WTC11 (cell line): ENCODE measurements at regions not wholly inside any gene's neighbourhood (a gene's known extent, or its start where the extent isn't known, plus 50 kb on each side); places are given as distances from the start of the nearest gene placed in this dataset.

ENCODE experiments used
- ATAC-seq: fragments of 200-7000 bp; cut with Tn5 transposase; 2 replicates; pipeline ENCODE4 v1.10.0; 2021; ENCODE audit warnings: mild to moderate bottlenecking, moderate library complexity
- CTCF ChIA-PET: fragments of 300-600 bp; sonication (Branson Sonifier 250); formaldehyde crosslinking; loops from one replicate; lab custom pipeline; 2021; ENCODE audit warnings: antibody characterized with exemption; lab: Charles Lee
- POLR2A ChIA-PET: fragments of 350-600 bp; sonication (Branson Sonifier 250); formaldehyde crosslinking; loops from one replicate; lab custom pipeline; 2021; ENCODE audit warnings: antibody characterized with exemption; lab: Charles Lee
- DNase-seq: peaks from one replicate; pipeline ENCODE4 v3.0.0; 2021; ENCODE audit warnings: low spot score
- H3K27ac Mint-ChIP-seq: 2 replicates; pipeline ENCODE4 v1.8.0; 2021; ENCODE audit warnings: mixed read lengths
- H3K27me3 Mint-ChIP-seq: 2 replicates; pipeline ENCODE4 v1.8.0; 2021; ENCODE audit warnings: low read depth, mild to moderate bottlenecking, moderate library complexity, mixed read lengths
- H3K36me3 Mint-ChIP-seq: 2 replicates; pipeline ENCODE4 v1.8.0; 2021; ENCODE audit warnings: mixed read lengths
- H3K4me1 Mint-ChIP-seq: 2 replicates; pipeline ENCODE4 v1.8.0; 2022; ENCODE audit warnings: mixed read lengths
- H3K4me3 Mint-ChIP-seq: 2 replicates; pipeline ENCODE4 v1.8.0; 2021; ENCODE audit warnings: mild to moderate bottlenecking, moderate library complexity, mixed read lengths
- H3K9me3 Mint-ChIP-seq: 2 replicates; pipeline ENCODE4 v1.8.0; 2021; ENCODE audit warnings: mixed read lengths
- ARID4B ChIP-seq: sonication (generic); formaldehyde crosslinking; IDR thresholded peaks from 2 replicates; pipeline ENCODE4 v1.8.0; 2023; ENCODE audit warnings: missing genetic modification reagents, mild to moderate bottlenecking, borderline replicate concordance
- E2F4 ChIP-seq: sonication (generic); formaldehyde crosslinking; IDR thresholded peaks from 2 replicates; pipeline ENCODE4 v1.8.1; 2022; ENCODE audit warnings: low read depth, mild to moderate bottlenecking, moderate library complexity, missing genetic modification reagents, borderline replicate concordance
- E2F5 ChIP-seq: sonication (generic); formaldehyde crosslinking; IDR thresholded peaks from 2 replicates; pipeline ENCODE4 v1.8.1; 2022; ENCODE audit warnings: mild to moderate bottlenecking, moderate library complexity, missing genetic modification reagents
- EMX1 ChIP-seq: fragments of 250-450 bp; sonication (Bioruptor Pico); IDR thresholded peaks from 2 replicates; pipeline ENCODE4 v1.8.0; 2021; ENCODE audit warnings: mild to moderate bottlenecking
- ETV6 ChIP-seq: sonication (generic); formaldehyde crosslinking; IDR thresholded peaks from 2 replicates; pipeline ENCODE4 v1.8.1; 2022; ENCODE audit warnings: mild to moderate bottlenecking, missing genetic modification reagents
- FOXK1 ChIP-seq: sonication (generic); formaldehyde crosslinking; IDR thresholded peaks from 2 replicates; pipeline ENCODE4 v1.8.0; 2022; ENCODE audit warnings: mild to moderate bottlenecking, moderate library complexity, missing genetic modification reagents
- GABPB1 ChIP-seq: sonication (generic); formaldehyde crosslinking; IDR thresholded peaks from 2 replicates; pipeline ENCODE4 v1.8.1; 2023; ENCODE audit warnings: mild to moderate bottlenecking, missing genetic modification reagents
- IRF1 ChIP-seq: sonication (generic); formaldehyde crosslinking; IDR thresholded peaks from 2 replicates; pipeline ENCODE4 v1.8.0; 2023; ENCODE audit warnings: missing genetic modification reagents
- JAZF1 ChIP-seq: fragments of 250-450 bp; sonication (Bioruptor Pico); IDR thresholded peaks from 2 replicates; pipeline ENCODE4 v1.9.0; 2021; ENCODE audit warnings: moderate library complexity, mild to moderate bottlenecking, inconsistent platforms
- NFATC4 ChIP-seq: fragments of 250-450 bp; sonication (Bioruptor Pico); IDR thresholded peaks from 2 replicates; pipeline ENCODE4 v1.9.0; 2021; ENCODE audit warnings: mild to moderate bottlenecking
- NR1H2 ChIP-seq: sonication (generic); formaldehyde crosslinking; IDR thresholded peaks from 2 replicates; pipeline ENCODE4 v1.9.0; 2021; ENCODE audit warnings: mild to moderate bottlenecking, moderate library complexity, missing genetic modification reagents
- OVOL2 ChIP-seq: fragments of 250-450 bp; sonication (Bioruptor Pico); IDR thresholded peaks from 2 replicates; pipeline ENCODE4 v1.9.0; 2021; ENCODE audit warnings: mild to moderate bottlenecking, borderline replicate concordance
- PREB ChIP-seq: sonication (generic); formaldehyde crosslinking; IDR thresholded peaks from 2 replicates; pipeline ENCODE4 v1.8.1; 2022; ENCODE audit warnings: mild to moderate bottlenecking, missing genetic modification reagents, moderate library complexity, borderline replicate concordance
- STAT6 ChIP-seq: sonication (generic); formaldehyde crosslinking; conservative IDR thresholded peaks from 2 replicates; pipeline ENCODE4 v1.8.1; 2023; ENCODE audit warnings: mild to moderate bottlenecking, low read depth, missing genetic modification reagents, moderate library complexity
- TEAD1 ChIP-seq: sonication (generic); formaldehyde crosslinking; IDR thresholded peaks from 2 replicates; pipeline ENCODE4 v1.8.0; 2022; ENCODE audit warnings: mild to moderate bottlenecking, missing genetic modification reagents
- TEAD4 ChIP-seq: sonication (generic); formaldehyde crosslinking; IDR thresholded peaks from 2 replicates; pipeline ENCODE4 v1.8.0; 2022; ENCODE audit warnings: mild to moderate bottlenecking, missing genetic modification reagents
- TP53 ChIP-seq: sonication (generic); formaldehyde crosslinking; IDR thresholded peaks from 2 replicates; pipeline ENCODE4 v1.8.1; 2023; ENCODE audit warnings: mild to moderate bottlenecking, missing genetic modification reagents
- ZNF121 ChIP-seq: sonication (generic); formaldehyde crosslinking; IDR thresholded peaks from 2 replicates; pipeline ENCODE4 v1.8.0; 2023; ENCODE audit warnings: missing genetic modification reagents
- ZNF138 ChIP-seq: sonication (generic); formaldehyde crosslinking; conservative IDR thresholded peaks from 2 replicates; pipeline ENCODE4 v1.8.1; 2022; ENCODE audit warnings: mild to moderate bottlenecking, moderate library complexity, missing genetic modification reagents
- ZNF232 ChIP-seq: sonication (generic); formaldehyde crosslinking; IDR thresholded peaks from 2 replicates; pipeline ENCODE4 v1.8.0; 2022; ENCODE audit warnings: mild to moderate bottlenecking, missing genetic modification reagents
- ZNF317 ChIP-seq: sonication (generic); formaldehyde crosslinking; IDR thresholded peaks from 2 replicates; pipeline ENCODE4 v1.8.1; 2023; ENCODE audit warnings: low read depth, mild to moderate bottlenecking, moderate library complexity, missing genetic modification reagents, borderline replicate concordance
- ZNF423 ChIP-seq: fragments of 250-450 bp; sonication (Bioruptor Pico); IDR thresholded peaks from 2 replicates; pipeline ENCODE4 v2.1.2; 2022; ENCODE audit warnings: mild to moderate bottlenecking, moderate library complexity
- ZNF512 ChIP-seq: sonication (generic); formaldehyde crosslinking; IDR thresholded peaks from 2 replicates; pipeline ENCODE4 v1.8.1; 2022; ENCODE audit warnings: missing genetic modification reagents, borderline replicate concordance

GRCh38 chr10:43968076-43968475, 319.4 kb upstream of the ZNF32 start:
- DNase-seq (no peak), ATAC-seq (no peak)
- CTCF ChIA-PET = no interaction called here
- Mint-ChIP-seq H3K27ac (no peak overlapping the region), H3K9me3 (no peaks in the 10 kb centered on the region; the same call in 1 of the 2 replicates), H3K4me3 (no peak overlapping the region), H3K27me3 (peaks cover 3% of the 10 kb centered on the region; the same call in 1 of the 2 replicates), H3K4me1 (no peaks in the 10 kb centered on the region), H3K36me3 (no peaks in the 10 kb centered on the region)
- POLR2A ChIA-PET = no interaction called here
- TF ChIP-seq TP53 (CRISPR knock-in tag) (no peak), STAT6 (CRISPR knock-in tag) (no peak), GABPB1 (CRISPR knock-in tag) (no peak), ARID4B (CRISPR knock-in tag) (no peak), EMX1 (CRISPR knock-in tag) (no peak)

- Mint-ChIP-seq H3K4me1 (no peaks in the 10 kb centered on the region), H3K27me3 (peaks cover 3% of the 10 kb centered on the region; the same call in 1 of the 2 replicates), H3K36me3 (no peaks in the 10 kb centered on the region), H3K27ac (no peak overlapping the region), H3K9me3 (no peaks in the 10 kb centered on the region), H3K4me3 (no peak overlapping the region)
- DNase-seq (no peak), ATAC-seq (no peak)
- ChIA-PET CTCF (no interaction called here), POLR2A (no interaction called here)
- TF ChIP-seq TEAD1 (CRISPR knock-in tag) (no peak), IRF1 (CRISPR knock-in tag) (no peak), ZNF121 (CRISPR knock-in tag) (no peak), ZNF232 (CRISPR knock-in tag) (no peak), ZNF138 (CRISPR knock-in tag) (no peak), ZNF423 (no peak), TP53 (CRISPR knock-in tag) (no peak), JAZF1 (CRISPR knock-in tag) (no peak), ETV6 (CRISPR knock-in tag) (no peak), E2F5 (CRISPR knock-in tag) (no peak), OVOL2 (CRISPR knock-in tag) (no peak), TEAD4 (CRISPR knock-in tag) (no peak), PREB (CRISPR knock-in tag) (no peak), ZNF317 (no peak), FOXK1 (CRISPR knock-in tag) (no peak), ZNF512 (CRISPR knock-in tag) (no peak), E2F4 (CRISPR knock-in tag) (no peak), NFATC4 (CRISPR knock-in tag) (no peak), NR1H2 (no peak)
Measured at GRCh38 chr10:43966571-43966965, 317.9 kb upstream of the ZNF32 start.
